GM18508 (cell line): ENCODE measurements at regions not wholly inside any gene's neighbourhood (a gene's known extent, or its start where the extent isn't known, plus 50 kb on each side); places are given as distances from the start of the nearest gene placed in this dataset.

ENCODE experiments used
- ATAC-seq: cut with Tn5 transposase; IDR thresholded peaks from one replicate; pipeline ENCODE4 v1.9.1; 2021; ENCODE audit warnings: moderate number of reproducible peaks; ENCODE audit not compliant: insufficient read depth, unreplicated experiment

GRCh38 chr11:8858808-8859207 lies 52.2 kb upstream of the AKIP1 start:
- ATAC-seq = no peak
